ENCODE measurements at regions not wholly inside any gene's neighbourhood (a gene's known extent, or its start where the extent isn't known, plus 50 kb on each side); places are given as distances from the start of the nearest gene placed in this dataset.
"Not testable (repeated sequence)": the region's sequence is repeated elsewhere in the genome, so short reads cannot be mapped to it uniquely, and the experiment has no call there.

GRCh38 chrX:465418-466215 lies 78.9 kb upstream of the PPP2R3B start:
- Mint-ChIP-seq H3K27me3 (ENCODE audit: unreplicated experiment) (peaks cover 4% of the 10 kb centered on the region), H3K36me3 (ENCODE audit: unreplicated experiment) (no peaks in the 10 kb centered on the region), H3K9me3 (ENCODE audit: unreplicated experiment) (peaks cover 4% of the 10 kb centered on the region), H3K4me1 (ENCODE audit: low read depth, unreplicated experiment) (no peaks in the 10 kb centered on the region), H3K4me3 (ENCODE audit: unreplicated experiment) (no peak overlapping the region), H3K27ac (ENCODE audit: unreplicated experiment) (no peak overlapping the region)
- TF ChIP-seq CTCF (IDR thresholded peaks at IDR 0.05; ENCODE audit: partially characterized antibody, unreplicated experiment) = no peak
- DNase-seq = no peak

GRCh38 chrX:466836-467235 lies 80.1 kb upstream of the PPP2R3B start:
- DNase-seq; H3K4me3 Mint-ChIP-seq (ENCODE audit: unreplicated experiment); H3K27me3 Mint-ChIP-seq (ENCODE audit: unreplicated experiment); H3K36me3 Mint-ChIP-seq (ENCODE audit: unreplicated experiment); H3K4me1 Mint-ChIP-seq (ENCODE audit: low read depth, unreplicated experiment); H3K9me3 Mint-ChIP-seq (ENCODE audit: unreplicated experiment); H3K27ac Mint-ChIP-seq (ENCODE audit: unreplicated experiment): not testable (repeated sequence)

GRCh38 chrX:467686-468085 lies 81.0 kb upstream of the PPP2R3B start:
- not testable (repeated sequence) for H3K27ac Mint-ChIP-seq (ENCODE audit: unreplicated experiment); H3K4me3 Mint-ChIP-seq (ENCODE audit: unreplicated experiment); DNase-seq; H3K9me3 Mint-ChIP-seq (ENCODE audit: unreplicated experiment); H3K27me3 Mint-ChIP-seq (ENCODE audit: unreplicated experiment); H3K36me3 Mint-ChIP-seq (ENCODE audit: unreplicated experiment); H3K4me1 Mint-ChIP-seq (ENCODE audit: low read depth, unreplicated experiment)

- Mint-ChIP-seq H3K4me1 (ENCODE audit: low read depth, unreplicated experiment) (no peaks in the 10 kb centered on the region), H3K27ac (ENCODE audit: unreplicated experiment) (no peak overlapping the region), H3K36me3 (ENCODE audit: unreplicated experiment) (no peaks in the 10 kb centered on the region), H3K27me3 (ENCODE audit: unreplicated experiment) (peaks cover 4% of the 10 kb centered on the region), H3K9me3 (ENCODE audit: unreplicated experiment) (no peaks in the 10 kb centered on the region), H3K4me3 (ENCODE audit: unreplicated experiment) (no peak overlapping the region)
- DNase-seq = no peak
- no peak for TF ChIP-seq CTCF (IDR thresholded peaks at IDR 0.05; ENCODE audit: partially characterized antibody, unreplicated experiment)
Measured at GRCh38 chrX:468979-469378, 82.3 kb upstream of the PPP2R3B start.

- no peak for DNase-seq
- Mint-ChIP-seq H3K27me3 (ENCODE audit: unreplicated experiment) (peaks cover 4% of the 10 kb centered on the region), H3K4me3 (ENCODE audit: unreplicated experiment) (no peak overlapping the region), H3K27ac (ENCODE audit: unreplicated experiment) (no peak overlapping the region), H3K9me3 (ENCODE audit: unreplicated experiment) (peaks cover 2% of the 10 kb centered on the region), H3K36me3 (ENCODE audit: unreplicated experiment) (peaks cover 10% of the 10 kb centered on the region), H3K4me1 (ENCODE audit: low read depth, unreplicated experiment) (no peaks in the 10 kb centered on the region)
- TF ChIP-seq CTCF (IDR thresholded peaks at IDR 0.05; ENCODE audit: partially characterized antibody, unreplicated experiment) = no peak
Measured at GRCh38 chrX:470686-471085, 84.0 kb upstream of the PPP2R3B start.

GRCh38 chrX:471281-471680 lies 84.6 kb upstream of the PPP2R3B start:
- Mint-ChIP-seq H3K4me3 (ENCODE audit: unreplicated experiment) (no peak overlapping the region), H3K27me3 (ENCODE audit: unreplicated experiment) (peaks cover 6% of the 10 kb centered on the region), H3K4me1 (ENCODE audit: low read depth, unreplicated experiment) (peaks cover 2% of the 10 kb centered on the region)

GRCh38 chrX:472275-472674 lies 85.6 kb upstream of the PPP2R3B start:
- H3K27me3 Mint-ChIP-seq (ENCODE audit: unreplicated experiment); H3K4me3 Mint-ChIP-seq (ENCODE audit: unreplicated experiment); H3K4me1 Mint-ChIP-seq (ENCODE audit: low read depth, unreplicated experiment); DNase-seq; H3K9me3 Mint-ChIP-seq (ENCODE audit: unreplicated experiment); H3K27ac Mint-ChIP-seq (ENCODE audit: unreplicated experiment): not testable (repeated sequence)
- H3K36me3 Mint-ChIP-seq (ENCODE audit: unreplicated experiment) = peaks cover 15% of the 10 kb centered on the region

More at GRCh38 chrX:471281-471680, 84.6 kb upstream of the PPP2R3B start:
- no peak for TF ChIP-seq CTCF (IDR thresholded peaks at IDR 0.05; ENCODE audit: partially characterized antibody, unreplicated experiment)
- Mint-ChIP-seq H3K9me3 (ENCODE audit: unreplicated experiment) (peaks cover 2% of the 10 kb centered on the region), H3K36me3 (ENCODE audit: unreplicated experiment) (peaks cover 10% of the 10 kb centered on the region), H3K27ac (ENCODE audit: unreplicated experiment) (no peak overlapping the region)
- no peak for DNase-seq

Data from glutamatergic neuron (in vitro differentiated cells).